CMK (cell line): ENCODE measurements at regions not wholly inside any gene's neighbourhood (a gene's known extent, or its start where the extent isn't known, plus 50 kb on each side); places are given as distances from the start of the nearest gene placed in this dataset.
"Not testable (repeated sequence)": the region's sequence is repeated elsewhere in the genome, so short reads cannot be mapped to it uniquely, and the experiment has no call there.

ENCODE experiments used
- DNase-seq: peaks from one replicate; pipeline ENCODE4 v3.0.0-alpha.2; 2010; ENCODE audit warnings: low read depth

DNA sequence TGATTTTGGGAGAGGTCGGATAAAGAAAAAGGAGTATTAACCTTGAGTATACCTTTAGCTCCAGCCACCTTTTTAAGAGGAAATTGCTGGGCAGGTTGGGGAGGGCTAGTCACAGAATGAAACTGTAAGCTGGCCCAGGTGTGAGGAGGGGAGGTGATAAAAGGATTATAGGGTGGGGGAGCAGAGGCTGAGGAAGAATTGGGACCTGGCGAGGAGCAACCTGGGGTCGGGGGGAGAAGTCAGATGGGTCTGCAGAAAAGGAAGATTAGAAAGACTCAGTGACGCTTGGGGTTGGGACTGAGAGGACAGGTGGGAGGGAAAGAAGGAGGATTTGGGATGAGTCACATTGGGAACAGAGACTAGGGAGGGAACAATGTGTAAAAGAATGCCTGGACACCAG lies 1548.5 kb upstream of the WWC1 start:
- not testable (repeated sequence) for DNase-seq

DNA sequence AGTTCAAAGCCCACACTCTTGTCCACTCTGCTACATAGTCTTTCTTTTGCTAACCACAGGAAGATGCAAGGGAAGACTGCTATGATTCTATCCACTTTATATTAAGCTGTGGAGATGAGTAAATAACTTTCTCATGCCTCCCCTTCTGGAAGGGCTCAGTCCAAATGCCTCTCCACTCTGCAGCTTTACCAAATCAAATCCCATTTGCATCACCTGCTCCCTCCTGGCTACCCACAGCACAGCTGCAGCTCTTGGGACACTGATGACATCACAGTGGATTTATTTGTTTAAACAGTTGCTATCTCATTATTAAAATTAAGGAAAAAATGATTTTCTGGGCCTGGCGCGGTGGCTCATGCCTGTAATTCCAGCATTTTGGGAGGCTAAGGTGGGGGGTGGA lies 1544.9 kb upstream of the WWC1 start:
- DNase-seq, result no peak

DNA sequence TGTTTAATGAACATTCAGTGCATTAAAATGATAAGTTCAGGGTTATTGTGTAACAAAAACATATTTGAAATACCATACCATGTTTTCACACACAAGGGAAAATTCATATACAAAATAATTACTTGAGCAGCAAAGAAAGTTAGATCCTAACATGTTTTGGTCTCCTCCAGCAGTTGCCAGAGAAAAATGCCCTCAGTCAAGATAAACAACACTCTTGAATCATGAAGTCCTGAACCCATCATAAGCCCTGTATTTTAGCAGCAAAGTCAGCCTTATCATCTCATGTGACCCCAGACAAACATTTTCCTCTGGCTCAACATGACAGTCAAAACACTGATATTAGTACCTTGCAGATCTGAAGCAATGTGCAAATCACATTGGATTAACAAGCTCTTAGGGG lies 1541.1 kb upstream of the WWC1 start:
- no peak for DNase-seq

DNA sequence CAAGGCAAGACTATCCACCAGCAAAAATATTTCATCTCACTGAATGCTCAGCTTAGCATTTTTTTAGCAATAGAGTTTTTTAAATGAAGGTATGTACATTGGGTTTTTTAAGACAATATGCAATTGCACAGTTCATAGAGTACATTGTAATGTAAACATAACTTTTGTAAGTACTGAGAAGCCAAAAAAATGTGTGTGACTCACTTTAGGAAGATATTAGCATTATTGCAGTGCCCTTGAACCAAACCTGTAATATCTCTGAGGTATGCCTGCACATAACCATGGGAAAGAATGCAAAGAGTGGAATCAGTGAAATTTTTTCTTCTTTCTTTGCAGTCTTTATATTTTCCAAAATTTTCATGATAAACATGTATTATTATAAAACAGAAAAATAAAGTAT lies 1533.3 kb upstream of the WWC1 start:
- DNase-seq, result no peak

DNA sequence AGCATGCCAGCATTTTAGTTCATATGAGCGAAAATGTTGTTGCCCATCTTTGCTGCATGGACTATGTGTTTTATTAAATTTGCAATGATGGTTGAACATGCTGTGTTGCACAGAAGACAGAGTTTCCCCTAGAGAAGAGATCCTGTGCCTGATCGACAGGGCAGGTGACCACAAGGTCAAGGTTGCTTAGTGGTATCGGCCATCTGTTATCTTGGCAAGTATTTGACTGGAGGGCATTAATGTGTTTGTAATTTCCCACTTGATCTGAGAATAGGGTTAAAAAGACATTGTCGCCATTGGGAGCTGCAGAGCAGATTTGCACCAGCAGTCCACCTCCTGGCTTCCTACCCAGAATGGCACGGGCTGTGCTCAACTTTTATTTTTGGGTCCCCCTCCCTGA lies 1523.6 kb upstream of the WWC1 start:
- DNase-seq, result no peak

DNA sequence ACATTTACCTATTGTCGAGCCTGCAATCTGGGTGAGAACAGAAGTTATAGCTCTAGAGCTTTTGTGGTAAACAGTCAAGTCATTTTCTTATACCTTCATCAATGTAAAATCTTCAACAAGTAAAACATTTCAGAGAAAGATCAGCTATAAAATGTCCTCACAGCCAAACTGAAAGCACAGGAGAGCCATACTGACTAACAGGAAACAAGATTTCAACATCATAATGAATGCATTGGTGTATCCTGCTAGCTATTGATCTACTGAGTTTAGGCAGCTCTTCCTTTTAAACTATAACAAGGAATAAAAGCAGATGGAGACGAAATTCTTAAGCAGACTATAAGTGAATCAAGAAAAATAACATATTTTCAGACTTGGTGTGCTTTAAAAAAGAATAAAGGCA lies 1522.9 kb upstream of the WWC1 start:
- DNase-seq, result no peak

DNA sequence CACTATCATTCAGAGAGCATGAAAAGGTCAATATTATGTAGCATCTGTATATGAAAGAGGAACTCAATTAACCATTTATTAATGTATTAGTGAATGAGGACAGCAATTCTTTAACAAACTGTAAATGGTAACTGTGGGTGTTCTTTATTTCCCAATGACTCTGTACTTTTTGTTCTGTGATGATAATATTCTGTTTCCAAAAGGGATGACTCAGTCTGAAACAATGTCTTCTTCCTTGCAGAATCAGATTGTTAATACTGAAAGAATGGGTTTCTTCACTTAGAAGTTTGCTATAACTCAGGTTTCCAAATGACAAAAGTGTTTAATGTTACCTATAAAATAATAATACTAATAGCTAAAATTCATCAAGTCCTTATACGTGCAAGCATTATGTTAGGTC lies 1518.7 kb upstream of the WWC1 start:
- DNase-seq, result no peak

DNA sequence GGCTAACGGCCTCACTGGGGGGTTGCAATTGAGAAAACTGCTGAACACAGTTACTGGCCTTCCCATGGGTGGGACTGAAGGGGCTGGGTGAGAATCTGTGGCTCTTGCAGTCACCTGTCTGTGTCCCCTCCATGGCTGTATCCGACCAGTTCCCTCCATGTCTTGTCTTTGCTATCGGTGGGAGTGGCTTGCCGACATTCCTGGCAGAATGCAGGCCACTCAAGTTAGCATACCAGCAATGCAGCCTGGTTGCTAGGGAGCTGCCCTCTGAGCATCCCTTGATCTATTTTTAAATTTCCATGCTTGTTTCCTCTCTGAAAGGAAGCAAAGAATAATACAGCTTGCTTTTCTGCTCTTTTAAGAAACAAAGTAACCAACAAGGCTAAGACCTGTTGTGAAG lies 1509.7 kb upstream of the WWC1 start:
- DNase-seq, result no peak

DNA sequence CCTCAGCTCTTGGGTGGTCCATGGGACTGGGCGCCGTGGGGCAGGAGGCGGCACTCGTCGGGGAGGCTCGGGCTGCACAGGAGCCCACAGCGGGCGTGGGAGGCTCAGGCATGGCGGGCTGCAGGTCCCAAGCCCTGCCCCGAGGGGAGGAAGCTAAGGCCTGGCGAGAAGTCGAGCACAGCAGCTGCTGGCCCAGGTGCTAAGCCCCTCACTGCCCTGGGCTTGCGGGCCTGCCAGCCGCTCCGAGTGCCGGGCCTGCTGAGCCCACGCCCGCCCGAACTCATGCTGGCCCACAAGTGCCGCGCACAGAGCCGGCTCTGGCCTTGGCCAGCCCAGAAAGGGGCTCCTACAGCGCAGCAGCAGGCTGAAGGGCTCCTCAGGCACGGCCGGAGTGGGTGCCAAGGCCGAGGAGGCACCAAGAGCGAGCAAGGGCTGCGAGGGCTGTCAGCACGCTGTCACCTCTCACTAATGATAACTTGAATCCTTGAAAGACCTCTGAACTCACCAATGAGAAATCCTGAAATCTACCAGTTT lies 1506.8 kb upstream of the WWC1 start:
- DNase-seq, result no peak

DNA sequence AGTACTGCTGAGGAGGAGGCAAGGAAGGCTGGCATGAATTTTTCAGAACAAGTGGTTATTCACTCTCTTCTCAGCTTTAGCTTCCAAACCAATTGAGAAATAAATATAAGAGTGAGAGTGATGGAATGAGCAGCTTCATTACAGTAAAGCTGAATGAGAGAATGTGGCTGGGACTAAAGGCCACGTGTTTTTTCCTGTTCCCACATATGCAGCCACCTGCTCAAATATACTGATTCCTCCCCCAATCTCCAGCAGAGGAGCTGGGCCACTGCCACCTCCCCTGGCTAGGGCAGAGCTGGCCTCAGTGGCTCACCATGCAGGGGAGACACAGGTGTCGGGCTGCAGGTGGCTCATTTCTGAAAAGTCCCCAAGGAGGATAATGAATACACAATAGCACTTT lies 1505.3 kb upstream of the WWC1 start:
- DNase-seq, result no peak

DNA sequence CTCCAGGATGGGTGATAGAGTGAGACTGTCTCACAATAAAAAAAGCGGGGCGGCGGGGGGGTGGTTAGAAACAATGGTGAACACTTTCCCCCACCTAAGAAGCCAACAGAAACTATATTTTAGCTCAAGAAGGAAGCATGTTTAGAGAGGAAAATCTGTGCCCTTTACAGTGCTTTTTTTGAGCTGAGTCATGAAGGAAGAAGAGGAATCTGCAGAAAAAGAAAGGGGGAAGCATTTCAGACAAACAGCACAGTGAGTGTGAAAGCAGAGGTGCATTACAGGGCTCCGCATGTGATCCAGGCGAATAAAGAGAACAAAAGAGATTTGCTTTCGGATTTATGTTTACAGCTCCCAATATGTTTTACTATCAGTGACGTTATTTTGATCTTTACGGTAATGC lies 1504.6 kb upstream of the WWC1 start:
- DNase-seq, result no peak

DNA sequence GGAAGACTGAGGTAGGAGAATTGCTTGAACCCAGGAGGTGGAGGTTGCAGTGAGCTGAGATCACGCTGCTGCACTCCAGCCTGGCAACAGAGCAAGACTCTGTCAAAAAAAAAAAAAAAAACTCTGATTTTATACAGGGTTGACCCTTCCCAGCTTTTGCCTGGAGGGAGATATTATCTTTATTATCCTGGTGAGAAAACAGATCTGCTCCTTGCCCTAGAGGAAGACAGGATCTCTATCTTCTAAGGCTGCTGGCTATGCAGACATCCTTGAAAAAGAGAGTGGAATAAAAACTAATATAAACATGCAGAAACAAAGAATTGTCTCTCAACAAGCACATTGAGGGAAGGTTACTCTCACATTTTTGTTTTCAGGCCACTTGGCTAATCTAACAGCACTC lies 1503.4 kb upstream of the WWC1 start:
- no peak for DNase-seq

DNA sequence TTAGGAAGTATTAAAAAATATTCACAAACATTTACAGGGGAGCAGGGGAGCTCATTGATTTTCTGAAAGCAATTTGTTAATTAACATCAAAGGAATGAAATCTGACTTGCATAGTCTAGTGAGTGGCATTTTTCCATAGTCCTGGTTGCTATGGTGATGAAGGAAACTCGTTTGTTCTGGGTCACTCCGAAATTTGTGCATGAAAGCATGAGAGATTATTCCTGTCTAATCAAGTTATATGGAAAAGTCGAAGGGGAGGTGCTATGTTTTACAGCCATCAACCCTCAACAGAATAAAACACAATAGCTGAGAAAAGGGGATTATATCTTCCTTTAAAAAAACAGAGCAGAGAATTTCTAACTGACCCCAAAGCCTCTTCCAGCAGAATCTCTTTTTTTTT lies 1495.7 kb upstream of the WWC1 start:
- DNase-seq, result no peak

DNA sequence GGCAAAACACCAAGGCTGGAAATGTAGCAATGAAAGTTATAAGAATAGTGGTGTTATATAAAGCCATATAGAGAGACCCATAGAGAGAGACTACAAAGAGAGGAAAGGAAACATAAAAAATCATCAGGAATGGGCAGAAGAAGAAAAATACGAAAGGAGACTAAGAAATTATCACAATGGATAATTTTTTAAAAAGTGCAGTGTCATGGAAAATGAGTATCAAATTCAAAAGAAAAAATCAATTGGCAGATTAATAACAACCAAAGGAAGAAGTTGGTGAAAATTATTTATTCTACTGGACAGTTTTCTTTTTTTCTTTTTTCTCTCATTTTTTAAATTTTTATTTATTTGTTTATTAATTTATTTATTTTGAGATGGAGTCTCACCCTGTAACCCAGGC lies 1488.4 kb upstream of the WWC1 start:
- no peak for DNase-seq

DNA sequence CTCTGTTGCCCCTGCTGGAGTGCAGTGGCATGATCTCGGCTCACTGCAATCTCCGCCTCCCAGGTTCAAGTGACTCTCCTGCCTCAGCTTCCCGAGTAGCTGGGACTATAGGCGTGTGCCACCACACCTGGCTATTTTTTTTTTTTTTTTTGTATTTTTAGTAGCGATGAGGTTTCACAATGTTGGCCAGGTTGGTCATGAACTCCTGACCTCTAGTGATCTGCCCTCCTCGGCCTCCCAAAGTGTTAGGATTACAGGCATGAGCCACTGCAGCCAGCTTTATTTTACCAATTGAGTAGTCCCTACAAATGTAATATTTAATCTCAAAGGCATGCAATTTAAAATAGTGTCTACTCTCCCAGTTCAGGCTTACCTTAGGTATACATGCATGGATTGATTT lies 1487.2 kb upstream of the WWC1 start:
- DNase-seq, result not testable (repeated sequence)

DNA sequence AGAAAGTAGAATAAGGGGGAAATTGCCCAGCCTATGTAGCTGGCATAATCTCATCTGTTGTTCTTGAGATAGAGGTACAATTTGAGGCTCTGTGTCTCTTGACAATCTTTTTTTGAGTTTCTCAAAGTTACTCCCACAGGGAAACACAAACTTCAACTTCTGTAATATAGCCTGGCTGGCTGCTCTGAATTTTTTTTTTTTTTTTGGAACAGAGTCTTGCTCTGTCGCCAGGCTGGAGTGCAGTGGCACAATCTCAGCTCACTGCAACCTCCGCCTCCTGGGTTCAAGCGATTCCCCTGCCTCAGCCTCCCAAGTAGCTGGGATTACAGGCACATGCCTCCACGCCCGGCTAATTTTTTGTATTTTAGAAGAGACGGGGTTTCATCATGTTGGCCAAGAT lies 1486.8 kb upstream of the WWC1 start:
- DNase-seq, result not testable (repeated sequence)

DNA sequence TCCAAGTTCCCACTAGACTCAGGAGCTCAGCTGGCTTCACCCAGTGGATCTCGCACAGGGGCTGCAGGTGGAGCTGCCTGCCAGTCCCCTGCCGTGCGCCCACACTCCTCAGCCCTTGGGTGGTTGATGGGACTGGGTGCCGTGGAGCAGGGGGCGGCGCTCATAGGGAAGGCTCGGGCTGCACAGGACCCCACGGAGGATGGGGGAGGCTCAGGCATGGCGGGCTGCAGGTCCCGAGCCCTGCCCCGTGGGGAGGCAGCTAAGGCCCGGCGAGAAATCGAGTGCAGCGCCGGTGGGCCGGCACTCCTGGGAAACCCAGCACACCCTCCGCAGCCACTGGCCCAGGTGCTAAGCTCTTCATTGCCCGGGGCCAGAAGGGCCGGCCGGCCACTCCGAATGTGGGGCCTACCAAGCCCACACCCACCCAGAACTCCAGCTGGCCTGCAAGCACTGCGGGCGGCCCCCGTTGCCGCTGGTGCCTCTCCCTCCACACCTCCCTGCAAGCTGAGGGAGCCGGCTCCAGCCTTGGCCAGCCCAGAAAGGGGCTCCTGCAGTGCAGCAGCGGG lies 1481.3 kb upstream of the WWC1 start:
- DNase-seq, result not testable (repeated sequence)

DNA sequence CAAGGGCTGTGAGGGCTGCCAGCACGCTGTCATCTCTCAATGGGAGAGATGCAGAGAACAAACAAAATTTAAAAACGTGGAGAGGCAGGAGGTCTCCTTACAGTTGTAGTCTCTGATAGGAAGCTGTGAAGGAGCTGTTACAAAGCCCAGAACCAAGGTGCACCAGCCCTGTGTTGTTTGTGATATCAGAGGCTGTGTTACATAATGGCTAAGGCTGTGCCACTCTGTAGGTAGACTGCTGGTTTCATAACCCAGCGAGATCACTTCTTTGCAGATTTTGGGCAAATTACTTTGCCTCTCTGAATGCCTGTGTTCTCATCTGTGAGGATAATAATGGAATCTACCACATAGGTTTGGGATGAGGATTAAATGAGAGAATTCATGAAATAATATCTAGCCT lies 1480.7 kb upstream of the WWC1 start:
- DNase-seq, result no peak

DNA sequence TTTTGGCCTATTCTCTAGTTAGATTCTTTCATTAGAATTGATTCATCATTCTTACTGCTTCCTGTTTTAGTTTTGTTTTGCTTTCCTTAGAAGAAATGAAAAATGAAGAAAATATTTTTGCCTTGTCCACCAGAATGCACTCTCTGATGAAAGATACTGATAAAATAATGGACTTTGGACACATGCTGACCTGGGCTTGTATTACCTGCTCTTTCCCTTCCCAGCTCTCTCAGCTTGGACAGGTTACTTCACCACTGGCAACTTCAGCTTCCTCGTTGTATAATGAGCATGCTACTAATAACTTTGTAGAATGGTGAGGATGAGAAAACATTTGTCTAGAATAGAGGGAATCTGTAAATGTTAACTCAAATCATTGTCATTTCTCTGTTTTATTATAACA lies 1468.1 kb upstream of the WWC1 start:
- DNase-seq, result no peak

DNA sequence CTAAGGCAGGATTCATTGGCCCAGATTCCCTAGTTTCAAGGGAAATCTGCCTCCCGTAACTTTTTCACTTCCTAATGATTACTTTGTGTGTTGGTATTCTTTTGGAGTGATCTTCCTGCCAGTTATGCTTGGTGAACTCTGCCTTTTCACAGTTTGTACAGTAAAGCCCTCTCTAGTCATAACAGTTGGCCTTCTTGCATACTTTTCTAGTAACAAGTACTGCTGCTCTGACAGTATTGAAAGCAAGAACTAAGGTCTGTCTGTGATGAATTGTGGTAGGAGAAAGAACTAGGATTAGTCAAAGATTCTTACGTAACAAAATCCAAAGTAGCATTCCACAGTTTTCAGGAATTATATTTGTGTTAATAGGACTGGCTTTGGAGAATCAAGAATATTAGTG lies 1457.2 kb upstream of the WWC1 start:
- no peak for DNase-seq

DNA sequence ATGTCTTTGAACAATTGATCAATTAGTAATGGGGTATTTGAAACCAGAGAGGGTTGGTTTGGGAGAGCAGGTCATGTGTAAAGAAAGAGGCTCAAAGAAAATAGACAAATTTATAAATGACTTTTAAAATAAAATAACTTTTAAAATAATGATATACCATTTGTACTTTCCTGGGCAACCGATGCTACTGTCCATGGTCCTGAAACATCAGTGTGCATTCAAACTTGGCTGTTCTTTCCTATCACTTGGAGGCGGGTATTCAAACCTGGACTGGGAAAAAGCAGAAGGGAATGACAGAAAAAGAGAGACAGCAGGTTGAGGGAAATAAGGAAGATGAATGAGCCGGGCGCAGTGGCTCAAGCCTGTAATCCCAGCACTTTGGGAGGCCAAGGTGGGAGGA lies 1446.4 kb upstream of the WWC1 start:
- DNase-seq, result no peak

DNA sequence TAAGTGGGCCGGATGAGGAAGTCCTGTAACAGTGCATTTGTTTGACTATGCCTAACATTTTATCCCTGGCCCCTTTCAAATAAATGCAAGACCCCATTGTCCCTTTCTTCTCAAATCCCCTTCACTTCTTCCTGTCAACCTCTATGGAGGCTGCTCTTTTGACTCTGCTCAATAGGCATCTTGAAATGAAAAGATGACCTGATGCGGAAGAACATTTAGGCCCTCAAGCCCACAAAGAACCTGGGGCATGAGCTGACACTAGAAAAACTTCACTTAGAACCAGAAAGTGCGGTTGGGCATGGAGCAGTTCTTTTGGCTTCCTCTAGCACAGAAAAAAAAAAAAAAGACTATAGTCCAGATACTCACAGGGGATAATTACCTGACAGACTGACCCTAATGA lies 1434.7 kb upstream of the WWC1 start:
- no peak for DNase-seq

DNA sequence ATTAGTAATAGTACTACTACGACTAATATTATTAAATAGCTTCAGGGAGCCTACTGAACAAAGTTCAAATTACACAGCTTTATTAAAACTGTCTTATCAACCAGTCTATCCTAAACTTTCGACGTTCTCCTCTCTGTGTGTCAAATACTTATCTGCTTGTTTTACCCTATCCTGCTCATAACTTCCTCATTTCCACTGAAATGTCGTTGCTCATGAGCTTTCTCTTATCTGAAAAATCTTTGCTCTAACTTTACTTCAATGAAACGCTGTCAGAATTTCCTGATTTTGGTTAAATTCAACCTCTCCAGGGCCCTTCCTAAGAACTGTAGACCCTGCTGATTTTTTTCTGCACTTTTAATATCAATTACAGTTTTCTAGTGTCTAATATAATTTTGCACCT lies 1431.0 kb upstream of the WWC1 start:
- no peak for DNase-seq

DNA sequence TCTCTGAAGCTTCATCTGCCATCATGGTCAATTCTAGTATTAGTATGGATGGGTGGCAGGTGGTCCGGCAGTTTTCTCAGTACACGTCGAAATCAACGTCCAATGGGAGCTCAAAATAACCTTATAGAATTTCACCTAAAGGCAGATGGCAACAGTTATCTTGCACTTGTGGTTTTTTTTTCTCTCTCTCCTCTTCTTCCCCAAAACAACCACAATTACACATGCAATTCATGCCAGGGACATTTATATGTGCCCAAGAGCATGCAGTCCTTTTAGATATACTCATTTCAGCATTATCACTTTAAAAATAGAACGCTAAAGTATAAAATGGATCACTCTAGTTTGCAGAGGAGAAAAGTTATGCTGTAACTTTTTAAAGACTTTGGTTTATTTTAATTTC lies 1428.9 kb upstream of the WWC1 start:
- no peak for DNase-seq

DNA sequence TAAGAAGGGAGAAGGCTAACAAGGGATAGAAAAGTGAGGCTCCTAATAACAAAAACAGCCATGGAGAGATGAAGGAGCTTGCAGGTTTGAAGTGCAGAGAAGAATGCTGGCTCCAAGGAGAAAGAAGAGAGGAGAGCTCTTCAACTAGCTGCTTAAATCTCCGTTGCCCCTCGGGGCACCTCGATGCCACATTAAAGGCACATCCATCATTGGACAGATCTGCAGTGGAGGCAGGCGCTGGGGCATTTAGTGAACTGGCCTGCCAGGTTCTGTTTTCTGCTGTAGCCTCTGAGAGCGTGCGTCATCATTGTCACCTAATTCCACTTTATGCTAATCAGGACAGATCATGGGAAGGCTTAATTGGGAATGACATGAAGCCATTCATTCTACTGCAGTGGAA lies 1426.2 kb upstream of the WWC1 start:
- no peak for DNase-seq
